Tibial nerve (tissue), 3 donors: ENCODE measurements at regions not wholly inside any gene's neighbourhood (a gene's known extent, or its start where the extent isn't known, plus 50 kb on each side); places are given as distances from the start of the nearest gene placed in this dataset.

Experiments used
- POLR2A ChIP-seq, 2 donors: fragments of 450-650 bp; IDR thresholded peaks; one replicate each; pipeline ENCODE4 v1.6.1; 2017; ENCODE audit warnings: antibody characterized with exemption in 2 of 2, mild to moderate bottlenecking in 2 of 2, moderate library complexity in 2 of 2
- TF ChIP-seq, protein P1 (sequence below), 5 experiments: fragments of 200-600 bp in 3 of 5; fragments of 450-650 bp in 2 of 5; sonication (generic) in 3 of 5; IDR thresholded peaks; one replicate each; pipeline ENCODE4 v1.5.1; 2016 to 2019; ENCODE audit warnings: antibody characterized with exemption in 5 of 5, mild to moderate bottlenecking in 3 of 5, moderate library complexity in 2 of 5

DNA sequence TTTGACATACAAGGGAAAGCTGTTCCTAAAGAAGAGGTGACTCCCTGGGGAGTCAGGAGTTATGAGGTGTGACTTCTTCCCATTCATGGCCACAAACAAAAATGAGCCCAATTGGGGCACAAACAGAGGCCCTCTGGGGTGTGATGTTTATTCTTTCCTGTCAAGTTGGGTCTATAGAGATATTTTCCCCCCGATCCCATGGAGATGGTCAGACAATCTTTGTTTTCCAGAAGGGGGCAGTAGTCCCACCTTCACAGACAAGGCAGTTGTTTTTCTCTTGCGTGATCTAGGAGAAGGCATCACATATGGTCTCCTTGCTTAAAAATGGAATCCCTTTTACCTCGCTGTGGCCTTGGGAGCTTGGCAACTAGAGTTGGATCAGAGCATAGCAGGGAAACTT lies 110.3 kb downstream of the MFSD1 start:
- TF ChIP-seq, protein P1, sequence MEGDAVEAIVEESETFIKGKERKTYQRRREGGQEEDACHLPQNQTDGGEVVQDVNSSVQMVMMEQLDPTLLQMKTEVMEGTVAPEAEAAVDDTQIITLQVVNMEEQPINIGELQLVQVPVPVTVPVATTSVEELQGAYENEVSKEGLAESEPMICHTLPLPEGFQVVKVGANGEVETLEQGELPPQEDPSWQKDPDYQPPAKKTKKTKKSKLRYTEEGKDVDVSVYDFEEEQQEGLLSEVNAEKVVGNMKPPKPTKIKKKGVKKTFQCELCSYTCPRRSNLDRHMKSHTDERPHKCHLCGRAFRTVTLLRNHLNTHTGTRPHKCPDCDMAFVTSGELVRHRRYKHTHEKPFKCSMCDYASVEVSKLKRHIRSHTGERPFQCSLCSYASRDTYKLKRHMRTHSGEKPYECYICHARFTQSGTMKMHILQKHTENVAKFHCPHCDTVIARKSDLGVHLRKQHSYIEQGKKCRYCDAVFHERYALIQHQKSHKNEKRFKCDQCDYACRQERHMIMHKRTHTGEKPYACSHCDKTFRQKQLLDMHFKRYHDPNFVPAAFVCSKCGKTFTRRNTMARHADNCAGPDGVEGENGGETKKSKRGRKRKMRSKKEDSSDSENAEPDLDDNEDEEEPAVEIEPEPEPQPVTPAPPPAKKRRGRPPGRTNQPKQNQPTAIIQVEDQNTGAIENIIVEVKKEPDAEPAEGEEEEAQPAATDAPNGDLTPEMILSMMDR (IDR thresholded peaks at IDR 0.05) = no peak
- no peak for TF ChIP-seq POLR2A (IDR thresholded peaks at IDR 0.05)
